ENCODE measurements at regions not wholly inside any gene's neighbourhood (a gene's known extent, or its start where the extent isn't known, plus 50 kb on each side); places are given as distances from the start of the nearest gene placed in this dataset.
"Not testable (repeated sequence)": the region's sequence is repeated elsewhere in the genome, so short reads cannot be mapped to it uniquely, and the experiment has no call there.

- no peak for DNase-seq
Observed at GRCh38 chr7:125357676-125358455, 428.2 kb upstream of the POT1 start.

GRCh38 chr7:125355899-125356298 is 426.3 kb upstream of the POT1 start:
- DNase-seq, result no peak

GRCh38 chr7:125347269-125347668 is 417.6 kb upstream of the POT1 start:
- no peak for DNase-seq

DNA sequence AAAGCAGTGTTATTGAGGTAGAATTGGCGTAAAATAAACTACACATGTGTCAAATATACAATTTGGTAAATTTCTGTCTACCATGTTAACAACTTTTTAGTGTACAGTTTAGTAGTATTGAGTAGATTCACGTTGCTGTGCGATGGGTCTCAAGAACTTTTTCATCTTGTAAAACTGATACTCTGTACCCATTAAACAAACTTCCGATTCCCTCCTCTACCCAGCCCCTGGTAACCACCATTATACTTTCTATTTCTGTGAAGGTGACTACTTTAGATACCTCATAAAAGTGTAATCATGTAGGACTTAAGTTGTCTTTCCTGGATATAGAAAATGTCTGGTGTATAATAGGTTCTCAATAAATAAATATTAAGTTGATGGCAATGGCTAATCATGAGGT is 408.5 kb upstream of the POT1 start:
- DNase-seq, result no peak

DNA sequence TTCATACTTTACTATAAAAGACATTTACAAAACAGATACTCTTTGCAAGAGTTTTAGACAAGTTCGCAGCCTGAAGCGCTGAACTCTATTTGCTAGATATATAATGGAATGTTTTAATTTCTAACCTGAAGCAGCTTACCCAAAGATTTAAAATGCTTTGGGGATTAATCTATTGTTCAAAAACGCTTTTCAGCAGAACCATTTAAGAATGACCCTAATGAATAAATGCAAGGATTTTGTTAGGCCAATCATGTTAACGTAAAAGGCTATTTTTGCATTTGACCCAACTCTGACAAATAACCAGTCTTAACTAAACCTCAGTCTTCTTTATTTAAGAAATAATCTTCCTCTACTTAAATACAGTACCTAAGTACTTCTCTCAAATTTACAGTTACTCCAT is 406.7 kb upstream of the POT1 start:
- DNase-seq, result no peak

DNA sequence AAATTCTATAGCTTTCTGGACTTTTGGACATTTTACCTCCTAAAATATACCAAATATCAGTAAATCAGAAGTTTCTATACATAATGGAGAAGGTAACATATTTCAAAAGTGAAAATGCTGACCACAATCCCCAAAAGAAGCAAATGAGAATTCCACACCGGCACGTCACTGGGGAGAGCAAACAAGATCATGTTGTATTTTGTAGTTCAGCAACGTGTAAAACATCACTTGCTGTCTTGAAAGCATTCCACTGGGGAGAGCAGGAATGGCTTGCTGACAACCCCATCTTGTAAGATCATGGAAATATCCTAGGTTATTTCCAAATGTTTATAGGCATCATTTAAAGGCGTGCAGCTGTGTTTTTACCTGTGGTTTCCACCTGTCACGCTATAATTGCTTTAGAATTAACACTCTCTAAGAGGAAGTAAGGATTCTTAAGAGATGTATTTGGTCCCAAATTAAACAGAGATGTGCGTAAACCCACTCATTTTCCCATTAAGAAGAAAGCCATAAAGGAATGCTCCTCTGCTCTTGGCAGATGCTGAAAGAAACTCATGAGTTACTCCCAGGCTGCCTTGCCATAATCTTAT is 397.1 kb upstream of the POT1 start:
- DNase-seq, result no peak

- peak; percentile 88 for DNase-seq
Observed at GRCh38 chr7:125316466-125316865, 386.8 kb upstream of the POT1 start.

DNA sequence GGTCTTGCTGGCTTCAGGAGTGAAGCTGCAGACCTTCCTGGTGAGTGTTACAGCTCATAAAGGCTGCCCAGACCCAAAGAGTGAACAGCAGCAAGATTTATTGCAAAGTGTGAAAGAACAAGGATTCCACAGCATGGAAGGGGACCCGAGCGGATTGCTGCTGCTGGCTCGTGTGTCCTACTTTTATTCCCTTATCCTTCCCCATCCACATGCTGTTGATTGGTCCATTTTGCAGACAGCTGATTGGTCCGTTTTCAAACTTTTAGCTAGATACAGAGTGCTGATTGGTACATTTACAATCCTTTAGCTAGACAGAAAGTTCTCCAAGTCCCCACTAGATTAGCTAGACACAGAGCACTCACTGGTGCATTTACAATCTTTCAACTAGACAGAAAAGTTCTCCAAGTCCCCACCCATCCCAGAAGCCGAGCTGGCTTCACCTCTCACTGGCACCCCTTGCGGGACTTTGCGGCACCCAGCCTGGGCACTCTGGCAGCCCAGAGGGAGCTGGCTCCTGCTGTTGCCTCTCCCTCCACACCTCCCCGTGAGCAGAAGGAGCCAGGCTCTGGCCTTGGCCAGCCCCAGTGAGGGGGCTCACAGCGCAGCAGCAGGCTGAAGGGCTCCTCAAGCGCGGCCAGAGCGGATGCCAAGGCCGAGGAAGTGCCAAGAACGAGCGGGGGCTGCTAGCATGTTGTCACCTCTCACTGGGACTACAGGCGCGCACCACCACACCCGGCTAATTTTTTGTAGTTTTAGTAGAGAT is 369.6 kb upstream of the POT1 start:
- DNase-seq, result no peak

DNA sequence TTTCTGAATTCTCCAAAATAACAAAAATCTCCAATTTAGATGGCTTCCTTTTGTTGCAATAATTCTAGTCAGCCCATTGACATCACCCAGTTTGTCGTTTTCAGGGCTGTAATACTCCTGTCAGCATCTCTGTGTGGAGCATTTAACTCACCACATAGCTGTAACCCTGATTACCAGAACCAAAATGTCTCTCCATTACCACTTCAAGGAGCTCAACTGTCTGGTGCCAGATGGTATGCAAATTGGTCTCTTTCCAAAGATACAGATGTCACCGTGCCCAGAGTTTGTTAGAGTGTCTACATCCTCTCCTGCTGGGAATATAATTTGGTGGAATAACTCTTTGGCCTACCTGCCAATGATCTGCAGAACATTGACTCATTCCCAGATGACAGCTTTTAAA is 350.3 kb upstream of the POT1 start:
- peak; percentile 99 for DNase-seq

- peak; percentile 80 for DNase-seq
Observed at GRCh38 chr7:125278318-125278717, 348.7 kb upstream of the POT1 start.

DNA sequence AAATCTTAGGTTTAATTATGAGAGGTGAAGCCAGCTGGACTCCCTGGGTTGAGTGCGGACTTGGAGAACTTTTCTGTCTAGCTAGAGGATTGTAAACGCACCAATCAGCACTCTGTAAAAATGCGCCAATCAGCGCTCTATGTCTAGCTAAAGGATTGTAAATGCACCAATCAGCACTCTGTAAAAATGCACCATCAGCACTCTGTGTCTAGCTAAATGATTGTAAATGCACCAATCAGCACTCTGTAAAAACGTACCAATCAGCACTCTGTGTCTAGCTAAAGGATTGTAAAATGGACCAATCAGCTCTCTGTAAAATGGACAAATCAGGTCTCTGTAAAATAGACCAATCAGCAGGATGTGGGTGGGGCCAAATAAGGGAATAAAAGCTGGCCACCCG is 345.1 kb upstream of the POT1 start:
- DNase-seq, result not testable (repeated sequence)

DNA sequence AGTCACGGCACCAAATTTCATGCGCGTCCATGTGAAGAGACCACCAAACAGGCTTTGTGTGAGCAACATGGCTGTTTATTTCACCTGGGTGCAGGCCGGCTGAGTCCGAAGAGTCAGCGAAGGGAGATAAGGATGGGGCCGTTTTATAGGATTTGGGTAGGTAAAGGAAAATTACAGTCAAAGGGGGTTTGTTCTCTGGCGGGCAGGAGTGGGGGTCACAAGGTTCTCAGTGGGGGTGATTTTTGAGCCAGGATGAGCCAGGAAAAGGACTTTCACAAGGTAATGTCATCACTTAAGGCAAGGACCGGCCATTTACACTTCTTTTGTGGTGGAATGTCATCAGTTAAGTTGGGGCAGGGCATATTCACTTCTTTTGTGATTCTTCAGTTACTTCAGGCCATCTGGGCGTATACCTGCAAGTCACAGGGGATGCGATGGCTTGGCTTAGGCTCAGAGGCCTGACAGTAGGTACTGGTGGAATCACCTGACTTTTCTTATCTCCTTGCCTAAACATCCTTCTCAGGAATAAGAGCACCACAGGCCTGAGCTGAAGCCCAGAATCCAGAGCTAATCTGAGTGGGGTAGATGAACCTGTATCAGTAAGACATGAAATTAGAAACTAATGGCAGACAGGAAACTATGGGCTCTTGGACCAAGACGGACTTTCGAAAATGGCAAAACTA is 334.7 kb upstream of the POT1 start:
- DNase-seq, result not testable (repeated sequence)

DNA sequence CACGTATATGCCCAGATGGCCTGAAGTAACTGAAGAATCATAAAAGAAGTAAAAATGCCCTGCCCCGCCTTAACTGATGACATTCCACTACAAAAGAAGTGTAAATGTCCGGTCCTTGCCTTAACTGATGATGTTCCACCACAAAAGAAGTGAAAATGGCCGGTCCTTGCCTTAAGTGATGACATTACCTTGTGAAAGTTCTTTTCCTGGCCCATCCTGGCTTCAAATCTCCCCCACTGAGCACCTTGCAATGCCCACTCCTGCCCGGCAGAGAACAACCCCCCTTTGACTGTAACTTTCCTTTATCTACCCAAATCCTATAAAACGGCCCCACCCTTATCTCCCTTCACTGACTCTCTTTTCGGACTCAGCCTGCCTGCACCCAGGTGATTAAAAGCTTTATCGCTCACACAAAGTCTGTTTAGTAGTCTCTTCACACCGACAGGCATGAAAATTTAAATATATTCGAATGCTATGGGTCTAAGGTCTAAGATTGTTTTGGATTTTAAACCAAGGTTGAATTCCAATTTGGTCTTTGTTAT is 329.3 kb upstream of the POT1 start:
- not testable (repeated sequence) for DNase-seq

DNA sequence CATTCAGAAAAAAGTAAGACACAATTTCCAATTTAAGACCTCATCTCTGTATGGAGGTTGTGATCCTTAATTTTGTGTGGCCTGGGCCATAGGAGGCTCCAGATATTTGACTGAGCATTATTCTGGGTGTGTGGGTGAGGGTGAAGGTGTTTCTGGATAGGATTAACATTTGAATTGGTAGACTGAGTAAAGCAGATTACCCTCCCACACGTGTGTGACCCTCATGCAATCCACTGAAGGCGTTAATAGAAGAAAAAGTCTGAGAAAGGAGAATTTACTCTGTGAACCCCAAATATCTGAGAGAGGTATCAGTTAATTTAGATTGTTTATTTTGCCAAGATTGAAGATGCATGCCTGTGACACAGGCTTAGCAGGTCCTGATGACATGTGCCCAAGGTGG is 328.0 kb upstream of the POT1 start:
- no peak for DNase-seq

DNA sequence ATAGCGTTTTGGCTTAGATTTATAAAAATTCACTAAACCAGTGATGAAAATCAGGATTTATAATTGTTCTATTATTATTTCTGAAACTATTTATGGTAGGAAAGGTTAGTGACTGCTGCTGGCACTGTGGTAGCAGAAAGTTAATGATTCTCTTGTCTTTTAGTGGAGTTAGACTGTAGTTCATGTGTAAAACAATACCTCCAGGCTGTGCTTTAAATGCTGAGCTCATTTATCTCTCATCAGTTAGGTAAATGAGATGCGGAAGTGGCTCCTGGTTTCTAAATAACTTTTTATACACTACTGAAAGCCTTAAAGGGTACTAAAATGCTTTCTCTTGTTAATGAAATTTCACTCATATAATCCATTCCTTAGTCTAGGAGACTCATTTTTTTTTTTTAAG is 326.8 kb upstream of the POT1 start:
- no peak for DNase-seq

DNA sequence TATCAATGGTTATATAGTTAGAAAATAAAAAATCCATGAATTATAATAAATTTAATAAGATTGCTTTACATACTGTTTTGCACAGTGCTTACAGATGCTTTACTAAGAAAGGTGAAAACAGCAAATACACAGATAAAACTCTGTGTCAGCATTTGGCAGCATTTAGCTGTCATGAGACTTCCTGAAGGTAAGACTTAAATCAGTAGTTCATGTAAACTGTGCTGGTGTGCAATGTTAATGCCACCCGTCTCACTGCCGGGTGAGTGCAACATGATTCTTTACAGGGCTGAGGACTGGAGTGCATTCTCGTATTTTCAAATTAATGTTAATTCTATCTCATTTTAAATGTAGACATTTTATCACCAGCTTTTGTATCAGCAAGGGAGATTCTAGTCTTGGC is 326.2 kb upstream of the POT1 start:
- no peak for DNase-seq

GRCh38 chr7:125254566-125254965 is 324.9 kb upstream of the POT1 start:
- no peak for DNase-seq

DNA sequence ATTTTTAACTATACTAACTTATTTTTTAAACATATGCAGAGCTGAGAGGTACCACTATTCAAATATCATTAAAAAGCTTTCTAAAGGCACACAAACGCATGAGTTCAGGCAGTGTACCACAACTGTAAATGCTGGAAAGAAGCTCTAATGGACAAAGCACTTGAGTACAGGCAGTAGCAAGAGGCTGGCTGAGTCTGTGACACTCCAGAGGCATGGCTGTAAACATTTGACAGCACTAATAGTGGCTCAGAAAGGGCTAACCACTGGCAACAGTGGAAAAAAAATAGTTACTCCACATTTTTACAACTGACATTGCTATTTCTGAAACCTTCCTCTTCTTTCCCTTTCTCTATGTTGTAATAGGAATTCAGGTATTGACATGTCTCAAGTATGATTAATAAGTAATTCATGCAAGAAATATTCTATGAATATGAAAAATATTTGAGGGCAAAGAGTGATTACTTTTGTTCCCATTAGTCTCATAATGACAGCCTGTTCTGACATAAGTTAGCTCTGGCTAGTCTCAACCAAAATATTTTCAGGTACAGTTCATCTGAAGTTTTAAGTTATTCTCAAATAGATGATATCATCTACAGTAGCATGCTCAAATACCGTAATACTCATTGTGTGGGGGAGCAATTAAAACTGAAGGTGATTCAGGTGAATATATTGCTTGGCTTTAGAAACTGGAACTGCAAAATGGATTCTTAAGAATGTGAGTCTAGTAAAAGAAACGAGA is 324.0 kb upstream of the POT1 start:
- no peak for DNase-seq

DNA sequence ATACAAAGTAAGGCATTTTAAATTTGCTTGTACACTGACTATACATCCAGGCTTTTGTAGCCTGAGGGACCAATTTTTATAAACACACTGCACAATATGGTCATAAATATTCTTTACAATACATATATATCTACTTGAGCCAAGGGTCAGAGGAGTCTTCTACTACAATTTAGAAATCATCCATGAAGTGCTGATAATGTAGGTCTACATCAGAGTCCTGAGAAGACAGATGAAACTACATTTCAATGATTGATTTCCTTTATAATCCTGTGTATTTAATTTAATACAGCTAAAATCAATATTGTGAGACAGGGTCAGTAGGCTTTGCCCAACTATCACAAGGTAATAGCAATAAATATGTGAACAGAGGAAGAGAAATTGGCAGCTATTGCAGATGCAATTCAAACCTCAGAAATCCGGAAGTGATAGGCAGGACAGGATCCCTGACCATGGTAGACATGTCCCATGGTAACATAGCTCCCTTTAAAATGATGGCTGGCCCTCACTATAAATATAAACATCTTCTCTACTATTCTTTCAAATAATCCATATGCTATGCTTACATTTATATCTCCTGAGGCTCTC is 318.0 kb upstream of the POT1 start:
- no peak for DNase-seq

- no peak for DNase-seq
Observed at GRCh38 chr7:125246706-125247105, 317.1 kb upstream of the POT1 start.

GRCh38 chr7:125241548-125241947 is 311.9 kb upstream of the POT1 start:
- DNase-seq, result no peak

- peak; percentile 48 for DNase-seq
Observed at GRCh38 chr7:125222596-125222995, 293.0 kb upstream of the POT1 start.

Measured in NCI-H1694 treated with DMSO at 0.1 percent for 48 hours (cell line).